Gastrocnemius medialis (tissue), 4 donors: ENCODE measurements at regions not wholly inside any gene's neighbourhood (a gene's known extent, or its start where the extent isn't known, plus 50 kb on each side); places are given as distances from the start of the nearest gene placed in this dataset.

Experiments
- POLR2A ChIP-seq, 2 donors: fragments of 450-650 bp; IDR thresholded peaks; one replicate each; pipeline ENCODE4 v1.6.1; 2017; ENCODE audit warnings: antibody characterized with exemption in 2 of 2, mild to moderate bottlenecking in 2 of 2, moderate library complexity in 2 of 2
- TF ChIP-seq, protein P1 (sequence below), 5 experiments: fragments of 450-650 bp in 3 of 5; fragments of 200-600 bp in 2 of 5; sonication (generic) in 2 of 5; IDR thresholded peaks in 4 of 5; conservative IDR thresholded peaks in 1 of 5; 1 replicate in 4 of 5; 2 replicates in 1 of 5; pipeline ENCODE4 v1.5.1; 2016 to 2019; ENCODE audit warnings: antibody characterized with exemption in 5 of 5, mild to moderate bottlenecking in 3 of 5, moderate library complexity in 3 of 5

- TF ChIP-seq, protein P1, sequence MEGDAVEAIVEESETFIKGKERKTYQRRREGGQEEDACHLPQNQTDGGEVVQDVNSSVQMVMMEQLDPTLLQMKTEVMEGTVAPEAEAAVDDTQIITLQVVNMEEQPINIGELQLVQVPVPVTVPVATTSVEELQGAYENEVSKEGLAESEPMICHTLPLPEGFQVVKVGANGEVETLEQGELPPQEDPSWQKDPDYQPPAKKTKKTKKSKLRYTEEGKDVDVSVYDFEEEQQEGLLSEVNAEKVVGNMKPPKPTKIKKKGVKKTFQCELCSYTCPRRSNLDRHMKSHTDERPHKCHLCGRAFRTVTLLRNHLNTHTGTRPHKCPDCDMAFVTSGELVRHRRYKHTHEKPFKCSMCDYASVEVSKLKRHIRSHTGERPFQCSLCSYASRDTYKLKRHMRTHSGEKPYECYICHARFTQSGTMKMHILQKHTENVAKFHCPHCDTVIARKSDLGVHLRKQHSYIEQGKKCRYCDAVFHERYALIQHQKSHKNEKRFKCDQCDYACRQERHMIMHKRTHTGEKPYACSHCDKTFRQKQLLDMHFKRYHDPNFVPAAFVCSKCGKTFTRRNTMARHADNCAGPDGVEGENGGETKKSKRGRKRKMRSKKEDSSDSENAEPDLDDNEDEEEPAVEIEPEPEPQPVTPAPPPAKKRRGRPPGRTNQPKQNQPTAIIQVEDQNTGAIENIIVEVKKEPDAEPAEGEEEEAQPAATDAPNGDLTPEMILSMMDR (IDR thresholded peaks at IDR 0.05 in 4 of 5, conservative IDR thresholded peaks at IDR 0.05 in 1 of 5): no peak
- no peak for TF ChIP-seq POLR2A (IDR thresholded peaks at IDR 0.05)
Observed at GRCh38 chr14:98165976-98166375, 1106.0 kb downstream of the BCL11B start.
